ENCODE measurements at regions not wholly inside any gene's neighbourhood (a gene's known extent, or its start where the extent isn't known, plus 50 kb on each side); places are given as distances from the start of the nearest gene placed in this dataset.

DNA sequence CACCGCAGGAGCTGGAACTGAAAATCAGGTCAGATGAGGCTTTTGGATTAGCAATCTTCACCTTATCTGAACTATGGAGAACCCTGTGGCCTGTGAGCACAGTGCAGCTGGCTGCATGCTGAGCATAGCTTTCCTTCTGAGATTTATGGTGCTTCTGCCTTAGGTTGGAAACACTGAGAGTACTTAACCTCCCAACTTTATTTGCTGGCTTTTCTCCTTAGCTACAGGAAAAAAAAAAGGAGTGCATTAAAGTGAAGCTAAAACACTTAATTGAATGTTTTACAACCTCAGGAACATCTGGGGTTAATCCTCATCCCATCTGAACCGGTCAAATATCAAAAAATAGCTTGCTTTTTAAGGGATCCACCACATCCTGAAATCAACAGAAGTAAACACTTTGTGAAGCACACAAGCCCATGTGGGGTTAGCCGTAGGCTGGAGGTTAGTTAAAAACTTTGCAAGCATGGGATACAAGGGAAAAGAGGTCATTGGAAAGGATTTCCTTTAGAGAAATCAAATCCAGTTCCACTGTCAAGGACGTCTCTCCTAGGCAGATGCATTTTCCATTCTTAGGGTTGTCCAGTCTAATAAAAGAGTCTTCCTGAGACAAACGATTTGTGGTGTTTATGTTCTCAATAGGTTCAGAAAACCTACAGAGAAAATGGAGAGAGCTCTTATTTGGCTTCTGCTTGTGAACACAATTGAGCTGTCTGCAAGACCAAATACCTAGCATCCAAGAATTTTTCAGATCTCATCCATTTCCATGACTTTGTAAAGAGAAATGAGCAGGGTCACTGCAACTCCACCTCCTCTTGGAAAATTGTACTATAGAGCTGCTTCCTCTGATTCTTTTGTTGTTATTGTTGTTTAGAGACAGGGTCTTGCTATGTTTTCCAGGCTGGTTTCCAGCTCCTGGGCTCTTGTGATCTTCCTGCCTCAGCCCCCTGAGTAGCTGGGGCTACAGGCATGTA is 470.4 kb upstream of the IGFBP3 start (continued):
- TF ChIP-seq, protein P1, sequence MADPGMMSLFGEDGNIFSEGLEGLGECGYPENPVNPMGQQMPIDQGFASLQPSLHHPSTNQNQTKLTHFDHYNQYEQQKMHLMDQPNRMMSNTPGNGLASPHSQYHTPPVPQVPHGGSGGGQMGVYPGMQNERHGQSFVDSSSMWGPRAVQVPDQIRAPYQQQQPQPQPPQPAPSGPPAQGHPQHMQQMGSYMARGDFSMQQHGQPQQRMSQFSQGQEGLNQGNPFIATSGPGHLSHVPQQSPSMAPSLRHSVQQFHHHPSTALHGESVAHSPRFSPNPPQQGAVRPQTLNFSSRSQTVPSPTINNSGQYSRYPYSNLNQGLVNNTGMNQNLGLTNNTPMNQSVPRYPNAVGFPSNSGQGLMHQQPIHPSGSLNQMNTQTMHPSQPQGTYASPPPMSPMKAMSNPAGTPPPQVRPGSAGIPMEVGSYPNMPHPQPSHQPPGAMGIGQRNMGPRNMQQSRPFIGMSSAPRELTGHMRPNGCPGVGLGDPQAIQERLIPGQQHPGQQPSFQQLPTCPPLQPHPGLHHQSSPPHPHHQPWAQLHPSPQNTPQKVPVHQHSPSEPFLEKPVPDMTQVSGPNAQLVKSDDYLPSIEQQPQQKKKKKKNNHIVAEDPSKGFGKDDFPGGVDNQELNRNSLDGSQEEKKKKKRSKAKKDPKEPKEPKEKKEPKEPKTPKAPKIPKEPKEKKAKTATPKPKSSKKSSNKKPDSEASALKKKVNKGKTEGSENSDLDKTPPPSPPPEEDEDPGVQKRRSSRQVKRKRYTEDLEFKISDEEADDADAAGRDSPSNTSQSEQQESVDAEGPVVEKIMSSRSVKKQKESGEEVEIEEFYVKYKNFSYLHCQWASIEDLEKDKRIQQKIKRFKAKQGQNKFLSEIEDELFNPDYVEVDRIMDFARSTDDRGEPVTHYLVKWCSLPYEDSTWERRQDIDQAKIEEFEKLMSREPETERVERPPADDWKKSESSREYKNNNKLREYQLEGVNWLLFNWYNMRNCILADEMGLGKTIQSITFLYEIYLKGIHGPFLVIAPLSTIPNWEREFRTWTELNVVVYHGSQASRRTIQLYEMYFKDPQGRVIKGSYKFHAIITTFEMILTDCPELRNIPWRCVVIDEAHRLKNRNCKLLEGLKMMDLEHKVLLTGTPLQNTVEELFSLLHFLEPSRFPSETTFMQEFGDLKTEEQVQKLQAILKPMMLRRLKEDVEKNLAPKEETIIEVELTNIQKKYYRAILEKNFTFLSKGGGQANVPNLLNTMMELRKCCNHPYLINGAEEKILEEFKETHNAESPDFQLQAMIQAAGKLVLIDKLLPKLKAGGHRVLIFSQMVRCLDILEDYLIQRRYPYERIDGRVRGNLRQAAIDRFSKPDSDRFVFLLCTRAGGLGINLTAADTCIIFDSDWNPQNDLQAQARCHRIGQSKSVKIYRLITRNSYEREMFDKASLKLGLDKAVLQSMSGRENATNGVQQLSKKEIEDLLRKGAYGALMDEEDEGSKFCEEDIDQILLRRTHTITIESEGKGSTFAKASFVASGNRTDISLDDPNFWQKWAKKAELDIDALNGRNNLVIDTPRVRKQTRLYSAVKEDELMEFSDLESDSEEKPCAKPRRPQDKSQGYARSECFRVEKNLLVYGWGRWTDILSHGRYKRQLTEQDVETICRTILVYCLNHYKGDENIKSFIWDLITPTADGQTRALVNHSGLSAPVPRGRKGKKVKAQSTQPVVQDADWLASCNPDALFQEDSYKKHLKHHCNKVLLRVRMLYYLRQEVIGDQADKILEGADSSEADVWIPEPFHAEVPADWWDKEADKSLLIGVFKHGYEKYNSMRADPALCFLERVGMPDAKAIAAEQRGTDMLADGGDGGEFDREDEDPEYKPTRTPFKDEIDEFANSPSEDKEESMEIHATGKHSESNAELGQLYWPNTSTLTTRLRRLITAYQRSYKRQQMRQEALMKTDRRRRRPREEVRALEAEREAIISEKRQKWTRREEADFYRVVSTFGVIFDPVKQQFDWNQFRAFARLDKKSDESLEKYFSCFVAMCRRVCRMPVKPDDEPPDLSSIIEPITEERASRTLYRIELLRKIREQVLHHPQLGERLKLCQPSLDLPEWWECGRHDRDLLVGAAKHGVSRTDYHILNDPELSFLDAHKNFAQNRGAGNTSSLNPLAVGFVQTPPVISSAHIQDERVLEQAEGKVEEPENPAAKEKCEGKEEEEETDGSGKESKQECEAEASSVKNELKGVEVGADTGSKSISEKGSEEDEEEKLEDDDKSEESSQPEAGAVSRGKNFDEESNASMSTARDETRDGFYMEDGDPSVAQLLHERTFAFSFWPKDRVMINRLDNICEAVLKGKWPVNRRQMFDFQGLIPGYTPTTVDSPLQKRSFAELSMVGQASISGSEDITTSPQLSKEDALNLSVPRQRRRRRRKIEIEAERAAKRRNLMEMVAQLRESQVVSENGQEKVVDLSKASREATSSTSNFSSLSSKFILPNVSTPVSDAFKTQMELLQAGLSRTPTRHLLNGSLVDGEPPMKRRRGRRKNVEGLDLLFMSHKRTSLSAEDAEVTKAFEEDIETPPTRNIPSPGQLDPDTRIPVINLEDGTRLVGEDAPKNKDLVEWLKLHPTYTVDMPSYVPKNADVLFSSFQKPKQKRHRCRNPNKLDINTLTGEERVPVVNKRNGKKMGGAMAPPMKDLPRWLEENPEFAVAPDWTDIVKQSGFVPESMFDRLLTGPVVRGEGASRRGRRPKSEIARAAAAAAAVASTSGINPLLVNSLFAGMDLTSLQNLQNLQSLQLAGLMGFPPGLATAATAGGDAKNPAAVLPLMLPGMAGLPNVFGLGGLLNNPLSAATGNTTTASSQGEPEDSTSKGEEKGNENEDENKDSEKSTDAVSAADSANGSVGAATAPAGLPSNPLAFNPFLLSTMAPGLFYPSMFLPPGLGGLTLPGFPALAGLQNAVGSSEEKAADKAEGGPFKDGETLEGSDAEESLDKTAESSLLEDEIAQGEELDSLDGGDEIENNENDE (IDR thresholded peaks at IDR 0.05; ENCODE audit: insufficient replicate concordance, low read length), result no peak
- TF ChIP-seq CHD2 (IDR thresholded peaks at IDR 0.05; ENCODE audit: low read length) (no peak), TCF12 (IDR thresholded peaks at IDR 0.05; ENCODE audit: low read depth, low read length) (no peak), SP4 (IDR thresholded peaks at IDR 0.05; ENCODE audit: low read length) (no peak), NRF1 (IDR thresholded peaks at IDR 0.05; ENCODE audit: low read depth, low read length) (no peak), POLR2A (IDR thresholded peaks at IDR 0.05; ENCODE audit: control extremely low read depth in 1 of 2, low read depth in 2 of 2, low read length in 2 of 2) (no peak), SP2 (IDR thresholded peaks at IDR 0.05; ENCODE audit: low read length) (no peak), EP300 (IDR thresholded peaks at IDR 0.05; ENCODE audit: borderline replicate concordance in 1 of 2, low read depth in 2 of 2, low read length in 2 of 2) (no peak)
- TF ChIP-seq, protein P2, sequence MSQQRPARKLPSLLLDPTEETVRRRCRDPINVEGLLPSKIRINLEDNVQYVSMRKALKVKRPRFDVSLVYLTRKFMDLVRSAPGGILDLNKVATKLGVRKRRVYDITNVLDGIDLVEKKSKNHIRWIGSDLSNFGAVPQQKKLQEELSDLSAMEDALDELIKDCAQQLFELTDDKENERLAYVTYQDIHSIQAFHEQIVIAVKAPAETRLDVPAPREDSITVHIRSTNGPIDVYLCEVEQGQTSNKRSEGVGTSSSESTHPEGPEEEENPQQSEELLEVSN (IDR thresholded peaks at IDR 0.05), result no peak

Measured in H1 (cell line).